Adrenal gland (tissue), 9 donors: ENCODE measurements at regions not wholly inside any gene's neighbourhood (a gene's known extent, or its start where the extent isn't known, plus 50 kb on each side); places are given as distances from the start of the nearest gene placed in this dataset.

Source experiments
- DNase-seq, 7 donors: peaks; one replicate each; pipeline ENCODE4 v3.0.0-alpha.2; 2019 to 2020
- H3K27ac ChIP-seq, 5 donors: fragments of 200-600 bp; sonication (generic) in 4 of 5; 1 replicate in 3 of 5; 2 replicates in 2 of 5; pipeline versions ENCODE4 v1.5.1 to v1.8.0; 2016 to 2020; ENCODE audit warnings: mild to moderate bottlenecking in 1 of 5
- H3K27me3 ChIP-seq: fragments of 200-600 bp; 2 replicates; pipeline ENCODE4 v1.8.0; 2021
- H3K36me3 ChIP-seq, 2 donors: fragments of 200-600 bp; replicated peaks in 1 of 2; 1 replicate in 1 of 2; 2 replicates in 1 of 2; pipeline versions ENCODE4 v1.5.1 to v1.8.0; 2018 to 2022
- H3K4me1 ChIP-seq, 2 donors: fragments of 200-600 bp; replicated peaks in 1 of 2; 1 replicate in 1 of 2; 2 replicates in 1 of 2; pipeline versions ENCODE4 v1.5.1 to v1.8.0; 2018 to 2021
- H3K4me3 ChIP-seq, 4 donors: fragments of 200-600 bp; sonication (generic) in 3 of 4; one replicate each; pipeline ENCODE4 v1.5.1; 2016 to 2018
- H3K9me3 ChIP-seq, 3 donors: fragments of 200-600 bp; sonication (generic) in 1 of 3; replicated peaks in 1 of 3; 1 replicate in 2 of 3; 2 replicates in 1 of 3; pipeline versions ENCODE4 v1.5.1 to v1.8.0; 2016 to 2021
- CTCF ChIP-seq, 6 experiments: fragments of 450-650 bp in 4 of 6; fragments of 200-600 bp in 2 of 6; sonication (generic) in 1 of 6; IDR thresholded peaks; 1 replicate in 5 of 6; 2 replicates in 1 of 6; pipeline versions ENCODE4 v1.5.1 to v1.8.0; 2016 to 2021; ENCODE audit warnings: antibody characterized with exemption in 6 of 6, mild to moderate bottlenecking in 2 of 6, moderate library complexity in 1 of 6
- POLR2A ChIP-seq, 2 donors: fragments of 450-650 bp; IDR thresholded peaks; one replicate each; pipeline ENCODE4 v1.6.1; 2017; ENCODE audit warnings: antibody characterized with exemption in 2 of 2, mild to moderate bottlenecking in 2 of 2, moderate library complexity in 1 of 2
- WGBS, 4 donors: extraction: QIAGEN DNeasy Blood & Tissue Kit in 2 of 4; methylation state at CpG; one replicate each; pipeline versions ENCODE4 v1.1.5 to v1.1.7; 2013 to 2017; 5-methylcytosine and 5-hydroxymethylcytosine counted together
- intact Hi-C, 2 donors: fragments of 100-400 bp; cut with DNase I; formaldehyde crosslinking; loops; one replicate each; pipeline versions ENCODE4 v1.14.1 to v1.15.0; 2022 to 2023
- donor health status: healthy with polysubstance abuse.
- donor health status: Bipolar disorder and iron deficiency.
- donor health status: DM: yes; HTN: yes; CAD: no.
- donor health status: DM: no; HTN: no; CAD: no.
- donor health status: DM: no; HTN: no; CAD: no.

- 67 to 81% (median 72%) methylated on average over 11 to 13 of the region's 13 CpGs for WGBS, 4 donors
- no peaks in the 10 kb centered on the region for H3K9me3 ChIP-seq
- no peak overlapping the region for H3K4me3 ChIP-seq
- intact Hi-C loops, result no loop called here
- no peak for DNase-seq
- no peaks in the 10 kb centered on the region for H3K36me3 ChIP-seq
- TF ChIP-seq POLR2A (IDR thresholded peaks at IDR 0.05), result no peak
- TF ChIP-seq CTCF (IDR thresholded peaks at IDR 0.05), result no peak
- no peaks in the 10 kb centered on the region for H3K4me1 ChIP-seq
- H3K27me3 ChIP-seq, result no peaks in the 10 kb centered on the region
- no peak overlapping the region for H3K27ac ChIP-seq
These were observed 54.4 kb upstream of the PRMT8 start for GRCh38 chr12:3436461-3437065.

GRCh38 chr12:3437986-3438385 lies 53.0 kb upstream of the PRMT8 start:
- 80 to 86% (median 83%) methylated on average over 1 to 9 of the region's 9 CpGs for WGBS, 4 donors
- no peak overlapping the region for H3K4me3 ChIP-seq
- no peaks in the 10 kb centered on the region for H3K36me3 ChIP-seq
- no peak for DNase-seq
- H3K27me3 ChIP-seq, result no peaks in the 10 kb centered on the region
- H3K27ac ChIP-seq, result no peak overlapping the region
- H3K4me1 ChIP-seq, result no peaks in the 10 kb centered on the region
- H3K9me3 ChIP-seq, result no peaks in the 10 kb centered on the region
- intact Hi-C loops, result no loop called here
- TF ChIP-seq POLR2A (IDR thresholded peaks at IDR 0.05) (no peak), CTCF (IDR thresholded peaks at IDR 0.05) (no peak)

GRCh38 chr12:3438401-3438800 lies 52.6 kb upstream of the PRMT8 start:
- H3K4me1 ChIP-seq, result no peaks in the 10 kb centered on the region
- TF ChIP-seq POLR2A (IDR thresholded peaks at IDR 0.05) (no peak), CTCF (IDR thresholded peaks at IDR 0.05) (no peak)

More at GRCh38 chr12:3438401-3438800, 52.6 kb upstream of the PRMT8 start:
- Histone ChIP-seq H3K4me3 (no peak overlapping the region), H3K27ac (no peak overlapping the region), H3K9me3 (no peaks in the 10 kb centered on the region), H3K36me3 (no peaks in the 10 kb centered on the region), H3K27me3 (no peaks in the 10 kb centered on the region)
- WGBS, 4 donors, result 68 to 81% (median 77%) methylated on average over 5 to 6 of the region's 6 CpGs
- intact Hi-C loops, result no loop called here
- no peak for DNase-seq
